Hepatocyte (in vitro differentiated cells): ENCODE measurements at regions not wholly inside any gene's neighbourhood (a gene's known extent, or its start where the extent isn't known, plus 50 kb on each side); places are given as distances from the start of the nearest gene placed in this dataset.

Source experiments
- DNase-seq: peaks from one replicate; pipeline ENCODE4 v3.0.0-alpha.2; 2016; ENCODE audit warnings: low spot score
- H2AFZ ChIP-seq: fragments of 200-600 bp; sonication (generic); 2 replicates; pipeline ENCODE4 v1.6.0; 2016; ENCODE audit warnings: antibody characterized with exemption, mild to moderate bottlenecking
- H3K27ac ChIP-seq: fragments of 200-600 bp; sonication (generic); 2 replicates; pipeline ENCODE4 v1.5.1; 2016; ENCODE audit warnings: mild to moderate bottlenecking
- H3K27me3 ChIP-seq: fragments of 200-600 bp; sonication (generic); 2 replicates; pipeline ENCODE4 v1.6.1; 2016
- H3K36me3 ChIP-seq: fragments of 200-600 bp; sonication (generic); replicated peaks from 2 replicates; pipeline ENCODE4 v1.5.1; 2016; ENCODE audit warnings: low read depth; ENCODE audit not compliant: insufficient read depth
- H3K4me1 ChIP-seq: fragments of 200-600 bp; sonication (generic); 2 replicates; pipeline ENCODE4 v1.5.1; 2016; ENCODE audit warnings: mild to moderate bottlenecking, moderate library complexity; ENCODE audit not compliant: insufficient read depth
- H3K4me2 ChIP-seq: fragments of 200-600 bp; sonication (generic); 2 replicates; pipeline ENCODE4 v1.6.0; 2016
- H3K4me3 ChIP-seq: fragments of 200-600 bp; sonication (generic); 2 replicates; pipeline ENCODE4 v1.5.1; 2016; ENCODE audit warnings: mild to moderate bottlenecking
- H3K79me2 ChIP-seq: fragments of 200-600 bp; sonication (generic); 2 replicates; pipeline ENCODE4 v1.6.0; 2017; ENCODE audit warnings: mild to moderate bottlenecking
- H3K9me2 ChIP-seq: fragments of 200-600 bp; sonication (generic); replicated peaks from 2 replicates; pipeline ENCODE4 v1.6.0; 2017; ENCODE audit warnings: mild to moderate bottlenecking; ENCODE audit not compliant: insufficient read depth
- H3K9me3 ChIP-seq: fragments of 200-600 bp; sonication (generic); 2 replicates; pipeline ENCODE4 v1.5.1; 2016; ENCODE audit warnings: low read depth, mild to moderate bottlenecking
- H4K20me1 ChIP-seq: fragments of 200-600 bp; sonication (generic); 2 replicates; pipeline ENCODE4 v1.6.0; 2016; ENCODE audit warnings: mild to moderate bottlenecking; ENCODE audit not compliant: insufficient read depth, poor library complexity, severe bottlenecking
- EZH2 ChIP-seq: fragments of 200-600 bp; sonication (generic); IDR thresholded peaks from 2 replicates; pipeline ENCODE4 v1.6.1; 2016; ENCODE audit warnings: antibody characterized with exemption, mild to moderate bottlenecking, borderline replicate concordance
- EZH2phosphoT487 ChIP-seq: fragments of 200-600 bp; sonication (generic); IDR thresholded peaks from one replicate; pipeline ENCODE4 v1.6.1; 2018; ENCODE audit warnings: antibody characterized with exemption, mild to moderate bottlenecking, low read depth, moderate library complexity; ENCODE audit not compliant: unreplicated experiment, severe bottlenecking
- WGBS: methylation state at CpG from one replicate; pipeline ENCODE4 v1.1.6; 2016; ENCODE audit warnings: low lambda C conversion rate; ENCODE audit errors: missing lambda C conversion rate; 5-methylcytosine and 5-hydroxymethylcytosine counted together
- TF ChIP-seq, protein P1 (sequence below): fragments of 200-600 bp; sonication (generic); IDR thresholded peaks from 2 replicates; pipeline ENCODE4 v1.5.1; 2016; ENCODE audit warnings: antibody characterized with exemption, mild to moderate bottlenecking; ENCODE audit not compliant: poor library complexity

- Histone ChIP-seq H3K9me2 (no peaks in the 10 kb centered on the region), H3K79me2 (no peaks in the 10 kb centered on the region), H3K36me3 (no peaks in the 10 kb centered on the region), H3K27me3 (no peaks in the 10 kb centered on the region), H3K4me2 (no peak overlapping the region), H4K20me1 (no peaks in the 10 kb centered on the region), H3K27ac (no peak overlapping the region), H3K4me3 (no peak overlapping the region), H2AFZ (no peak overlapping the region), H3K9me3 (no peaks in the 10 kb centered on the region), H3K4me1 (no peaks in the 10 kb centered on the region)
- TF ChIP-seq, protein P1, sequence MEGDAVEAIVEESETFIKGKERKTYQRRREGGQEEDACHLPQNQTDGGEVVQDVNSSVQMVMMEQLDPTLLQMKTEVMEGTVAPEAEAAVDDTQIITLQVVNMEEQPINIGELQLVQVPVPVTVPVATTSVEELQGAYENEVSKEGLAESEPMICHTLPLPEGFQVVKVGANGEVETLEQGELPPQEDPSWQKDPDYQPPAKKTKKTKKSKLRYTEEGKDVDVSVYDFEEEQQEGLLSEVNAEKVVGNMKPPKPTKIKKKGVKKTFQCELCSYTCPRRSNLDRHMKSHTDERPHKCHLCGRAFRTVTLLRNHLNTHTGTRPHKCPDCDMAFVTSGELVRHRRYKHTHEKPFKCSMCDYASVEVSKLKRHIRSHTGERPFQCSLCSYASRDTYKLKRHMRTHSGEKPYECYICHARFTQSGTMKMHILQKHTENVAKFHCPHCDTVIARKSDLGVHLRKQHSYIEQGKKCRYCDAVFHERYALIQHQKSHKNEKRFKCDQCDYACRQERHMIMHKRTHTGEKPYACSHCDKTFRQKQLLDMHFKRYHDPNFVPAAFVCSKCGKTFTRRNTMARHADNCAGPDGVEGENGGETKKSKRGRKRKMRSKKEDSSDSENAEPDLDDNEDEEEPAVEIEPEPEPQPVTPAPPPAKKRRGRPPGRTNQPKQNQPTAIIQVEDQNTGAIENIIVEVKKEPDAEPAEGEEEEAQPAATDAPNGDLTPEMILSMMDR, result no peak
- TF ChIP-seq EZH2phosphoT487 (no peak), EZH2 (no peak)
- no peak for DNase-seq
- WGBS, result 63% methylated on average over 3 of the region's 3 CpGs
These were observed 133.7 kb downstream of the DMAC1 start for GRCh38 chr9:7665874-7666273.

GRCh38 chr9:7659766-7660165 lies 139.8 kb downstream of the DMAC1 start:
- Histone ChIP-seq H4K20me1 (no peaks in the 10 kb centered on the region), H3K27ac (no peak overlapping the region), H3K9me3 (no peaks in the 10 kb centered on the region), H3K9me2 (no peaks in the 10 kb centered on the region), H3K79me2 (no peaks in the 10 kb centered on the region), H3K4me3 (no peak overlapping the region), H2AFZ (no peak overlapping the region), H3K36me3 (no peaks in the 10 kb centered on the region), H3K27me3 (no peaks in the 10 kb centered on the region), H3K4me2 (no peak overlapping the region), H3K4me1 (no peaks in the 10 kb centered on the region)
- WGBS, result 95% methylated on average over 4 of the region's 4 CpGs
- DNase-seq, result no peak
- TF ChIP-seq EZH2phosphoT487 (no peak), EZH2 (no peak)
- TF ChIP-seq, protein P1, result no peak

DNA sequence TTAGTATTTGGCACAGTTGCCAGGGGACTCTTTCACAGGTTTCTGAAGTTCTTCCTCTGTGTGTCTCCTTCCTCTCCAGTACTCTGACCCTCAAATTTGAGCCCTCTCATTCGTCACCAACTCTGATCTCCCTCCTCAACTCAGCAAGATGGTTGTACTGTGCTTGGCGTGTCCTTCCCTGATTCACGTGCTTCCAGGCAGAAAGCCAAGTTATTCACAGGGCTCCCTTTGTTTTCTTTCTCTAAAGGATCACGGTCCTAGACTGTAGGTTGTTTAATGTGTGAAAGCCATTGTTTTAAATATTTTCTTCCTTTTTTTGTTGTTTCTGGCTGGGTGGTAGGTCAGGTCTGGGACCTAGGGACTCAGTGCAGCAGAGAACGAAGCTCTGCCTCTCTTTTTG lies 142.9 kb downstream of the DMAC1 start:
- H3K9me3 ChIP-seq, result no peaks in the 10 kb centered on the region
- H4K20me1 ChIP-seq, result no peaks in the 10 kb centered on the region
- H3K27me3 ChIP-seq, result no peaks in the 10 kb centered on the region
- H3K27ac ChIP-seq, result no peak overlapping the region
- no peak for DNase-seq
- H3K9me2 ChIP-seq, result no peaks in the 10 kb centered on the region
- H3K79me2 ChIP-seq, result no peaks in the 10 kb centered on the region
- no peak overlapping the region for H2AFZ ChIP-seq
- H3K4me2 ChIP-seq, result no peak overlapping the region
- no peak for TF ChIP-seq EZH2phosphoT487
- TF ChIP-seq EZH2, result no peak
- TF ChIP-seq, protein P1, result no peak
- no peaks in the 10 kb centered on the region for H3K4me1 ChIP-seq
- no peaks in the 10 kb centered on the region for H3K36me3 ChIP-seq
- H3K4me3 ChIP-seq, result no peak overlapping the region
- 85% methylated on average over 5 of the region's 5 CpGs for WGBS

GRCh38 chr9:7653262-7653661 lies 146.3 kb downstream of the DMAC1 start:
- WGBS, result 89% methylated on average over 7 of the region's 7 CpGs
- DNase-seq, result no peak

More at GRCh38 chr9:7653262-7653661, 146.3 kb downstream of the DMAC1 start:
- no peaks in the 10 kb centered on the region for H3K27me3 ChIP-seq
- TF ChIP-seq EZH2phosphoT487 (no peak), EZH2 (no peak)
- TF ChIP-seq, protein P1, result no peak
- H3K9me3 ChIP-seq, result no peaks in the 10 kb centered on the region
- H3K4me2 ChIP-seq, result no peak overlapping the region
- no peak overlapping the region for H3K4me3 ChIP-seq
- no peaks in the 10 kb centered on the region for H3K4me1 ChIP-seq
- no peaks in the 10 kb centered on the region for H3K36me3 ChIP-seq
- H4K20me1 ChIP-seq, result no peaks in the 10 kb centered on the region
- no peaks in the 10 kb centered on the region for H3K79me2 ChIP-seq
- H3K9me2 ChIP-seq, result no peaks in the 10 kb centered on the region
- no peak overlapping the region for H2AFZ ChIP-seq
- H3K27ac ChIP-seq, result no peak overlapping the region
